CD14-positive monocyte (primary cell): ENCODE measurements at regions not wholly inside any gene's neighbourhood (a gene's known extent, or its start where the extent isn't known, plus 50 kb on each side); places are given as distances from the start of the nearest gene placed in this dataset.

Source experiments
- DNase-seq, 3 donors: peaks; one replicate each; pipeline ENCODE4 v3.0.0-alpha.2; 2011 to 2022
- H2AFZ ChIP-seq: 2 replicates; pipeline ENCODE4 v1.6.0; 2012; ENCODE audit warnings: mild to moderate bottlenecking, low read depth, low read length, inconsistent platforms; ENCODE audit not compliant: insufficient read depth, poor library complexity, severe bottlenecking
- H3K27ac ChIP-seq, 2 donors: 1 replicate in 1 of 2; 2 replicates in 1 of 2; pipeline ENCODE4 v1.5.1; 2012 to 2013; ENCODE audit warnings: low read length in 2 of 2, control low read depth in 1 of 2, inconsistent platforms in 1 of 2, low read depth in 1 of 2, mild to moderate bottlenecking in 1 of 2
- H3K27me3 ChIP-seq, 2 donors: one replicate each; pipeline versions ENCODE4 v1.6.0 to v1.6.1; 2011 to 2013; ENCODE audit warnings: low read length in 2 of 2; ENCODE audit not compliant: control insufficient read depth in 2 of 2, insufficient read depth in 2 of 2
- H3K36me3 ChIP-seq, 2 donors: replicated peaks in 1 of 2; 1 replicate in 1 of 2; 2 replicates in 1 of 2; pipeline versions ENCODE4 v1.5.1 to v1.6.1; 2012 to 2013; ENCODE audit warnings: low read length in 2 of 2, control low read depth in 1 of 2, inconsistent platforms in 1 of 2, mild to moderate bottlenecking in 1 of 2; ENCODE audit not compliant: insufficient read depth in 2 of 2, control insufficient read depth in 1 of 2
- H3K4me1 ChIP-seq, 2 donors: 1 replicate in 1 of 2; 2 replicates in 1 of 2; pipeline versions ENCODE4 v1.5.1 to v1.6.1; 2012 to 2013; ENCODE audit warnings: low read length in 2 of 2, control low read depth in 1 of 2, inconsistent platforms in 1 of 2, mild to moderate bottlenecking in 1 of 2, moderate library complexity in 1 of 2; ENCODE audit not compliant: insufficient read depth in 2 of 2, control insufficient read depth in 1 of 2
- H3K4me2 ChIP-seq: replicated peaks from 2 replicates; pipeline ENCODE3; 2012; ENCODE audit warnings: low read length, moderate library complexity, mild to moderate bottlenecking; ENCODE audit not compliant: poor library complexity, severe bottlenecking; ENCODE audit errors: extremely low read depth
- H3K4me3 ChIP-seq, 3 experiments: fragments of 200-600 bp in 1 of 3; sonication (generic) in 1 of 3; replicated peaks in 1 of 3; 1 replicate in 2 of 3; 2 replicates in 1 of 3; pipeline ENCODE4 v1.5.1; 2011 to 2013; ENCODE audit warnings: low read length in 3 of 3, mild to moderate bottlenecking in 3 of 3, control low read depth in 2 of 3, low read depth in 2 of 3, inconsistent platforms in 1 of 3, moderate library complexity in 1 of 3
- H3K79me2 ChIP-seq: 2 replicates; pipeline ENCODE4 v1.6.0; 2012; ENCODE audit warnings: mild to moderate bottlenecking, control low read depth, inconsistent platforms, low read length, moderate library complexity; ENCODE audit not compliant: insufficient read depth
- H3K9ac ChIP-seq: 2 replicates; pipeline ENCODE4 v1.6.0; 2017; ENCODE audit warnings: low read length, mild to moderate bottlenecking; ENCODE audit not compliant: insufficient read depth, poor library complexity, severe bottlenecking
- H3K9me3 ChIP-seq, 2 donors: replicated peaks in 1 of 2; 1 replicate in 1 of 2; 2 replicates in 1 of 2; pipeline versions ENCODE4 v1.5.1 to v1.6.1; 2012 to 2013; ENCODE audit warnings: low read length in 2 of 2, control low read depth in 1 of 2; ENCODE audit not compliant: control insufficient read depth in 1 of 2, insufficient read depth in 1 of 2
- H4K20me1 ChIP-seq: 2 replicates; pipeline ENCODE4 v1.6.0; 2012; ENCODE audit warnings: mild to moderate bottlenecking, low read length, control low read depth, moderate library complexity; ENCODE audit not compliant: insufficient read depth
- H3K27ac Mint-ChIP-seq, 7 donors: one replicate each; pipeline ENCODE4 v1.8.0; 2020; ENCODE audit warnings: mild to moderate bottlenecking in 7 of 7, mixed read lengths in 7 of 7, moderate library complexity in 6 of 7, inconsistent platforms in 2 of 7
- H3K27me3 Mint-ChIP-seq, 3 donors: one replicate each; pipeline ENCODE4 v1.8.0; 2021 to 2022; ENCODE audit warnings: low read depth in 3 of 3, mild to moderate bottlenecking in 3 of 3, mixed read lengths in 3 of 3, moderate library complexity in 3 of 3, inconsistent platforms in 1 of 3
- H3K36me3 Mint-ChIP-seq, 2 donors: one replicate each; pipeline ENCODE4 v1.8.0; 2020; ENCODE audit warnings: mixed read lengths in 2 of 2, inconsistent platforms in 1 of 2, mild to moderate bottlenecking in 1 of 2
- H3K4me1 Mint-ChIP-seq: one replicate; pipeline ENCODE4 v1.8.0; 2020; ENCODE audit warnings: mild to moderate bottlenecking, mixed read lengths
- H3K4me3 Mint-ChIP-seq, 2 donors: one replicate each; pipeline ENCODE4 v1.8.0; 2020; ENCODE audit warnings: mild to moderate bottlenecking in 2 of 2, mixed read lengths in 2 of 2, moderate library complexity in 1 of 2
- H3K9me3 Mint-ChIP-seq, 7 donors: one replicate each; pipeline ENCODE4 v1.8.0; 2020 to 2022; ENCODE audit warnings: mixed read lengths in 7 of 7, mild to moderate bottlenecking in 6 of 7, moderate library complexity in 6 of 7, inconsistent platforms in 2 of 7
- CTCF ChIP-seq: fragments of 200-600 bp; IDR thresholded peaks from one replicate; pipeline ENCODE4 v1.8.0; 2022; ENCODE audit warnings: antibody characterized with exemption, mild to moderate bottlenecking
- WGBS: methylation state at CpG from one replicate; pipeline ENCODE4 v1.1.5; 2013; ENCODE audit warnings: missing lambda C conversion rate; ENCODE audit not compliant: insufficient coverage; 5-methylcytosine and 5-hydroxymethylcytosine counted together
- intact Hi-C, 2 donors: fragments of 100-400 bp; cut with micrococcal nuclease; formaldehyde crosslinking; loops; one replicate each; pipeline versions ENCODE4 v1.15.0 to v1.15.1; 2023

- WGBS = 84% methylated on average over 9 of the region's 11 CpGs
- H3K79me2 ChIP-seq = no peaks in the 10 kb centered on the region
- peaks cover 0 to 10% (median 0%) of the 10 kb centered on the region in 7 donors for H3K9me3 Mint-ChIP-seq
- H3K27me3 Mint-ChIP-seq = peaks cover 0 to 7% (median 2%) of the 10 kb centered on the region in 3 donors
- no peak overlapping the region for H3K4me3 Mint-ChIP-seq
- no peak overlapping the region for H3K4me3 ChIP-seq
- peaks cover 0 to 6% of the 10 kb centered on the region in 2 donors for H3K9me3 ChIP-seq
- H3K27ac ChIP-seq = no peak overlapping the region
- no peaks in the 10 kb centered on the region for H4K20me1 ChIP-seq
- no peak overlapping the region for H3K4me2 ChIP-seq
- H3K4me1 Mint-ChIP-seq = no peaks in the 10 kb centered on the region
- no peaks in the 10 kb centered on the region for H3K36me3 ChIP-seq
- intact Hi-C loops = no loop called here
- no peaks in the 10 kb centered on the region for H3K27me3 ChIP-seq
- no peak for TF ChIP-seq CTCF
- H2AFZ ChIP-seq = no peak overlapping the region
- no peak overlapping the region for H3K9ac ChIP-seq
- H3K36me3 Mint-ChIP-seq = no peaks in the 10 kb centered on the region
- H3K4me1 ChIP-seq = no peaks in the 10 kb centered on the region
- no peak for DNase-seq
- H3K27ac Mint-ChIP-seq = no peak overlapping the region
Measured at GRCh38 chr11:44456544-44457300, 108.7 kb upstream of the CD82 start.

- Histone ChIP-seq H3K4me2 (no peak overlapping the region), H3K9ac (no peak overlapping the region), H3K9me3 (peaks cover 0 to 6% of the 10 kb centered on the region in 2 donors), H3K4me1 (no peaks in the 10 kb centered on the region), H4K20me1 (no peaks in the 10 kb centered on the region), H3K79me2 (no peaks in the 10 kb centered on the region), H3K36me3 (no peaks in the 10 kb centered on the region), H3K27me3 (no peaks in the 10 kb centered on the region), H2AFZ (no peak overlapping the region), H3K27ac (no peak overlapping the region), H3K4me3 (no peak overlapping the region)
- no peak for TF ChIP-seq CTCF
- H3K27me3 Mint-ChIP-seq = peaks cover 0 to 7% (median 4%) of the 10 kb centered on the region in 3 donors
- H3K4me3 Mint-ChIP-seq = peak overlapping the region in 1 of 2 donors; percentile 16
- no peak overlapping the region for H3K27ac Mint-ChIP-seq
- H3K9me3 Mint-ChIP-seq = peaks cover 0 to 15% (median 2%) of the 10 kb centered on the region in 7 donors
- no peak for DNase-seq
- no peaks in the 10 kb centered on the region for H3K36me3 Mint-ChIP-seq
- intact Hi-C loops = no loop called here
- no peaks in the 10 kb centered on the region for H3K4me1 Mint-ChIP-seq
Measured at GRCh38 chr11:44457862-44458261, 107.6 kb upstream of the CD82 start.
